ENCODE measurements at regions not wholly inside any gene's neighbourhood (a gene's known extent, or its start where the extent isn't known, plus 50 kb on each side); places are given as distances from the start of the nearest gene placed in this dataset.

DNA sequence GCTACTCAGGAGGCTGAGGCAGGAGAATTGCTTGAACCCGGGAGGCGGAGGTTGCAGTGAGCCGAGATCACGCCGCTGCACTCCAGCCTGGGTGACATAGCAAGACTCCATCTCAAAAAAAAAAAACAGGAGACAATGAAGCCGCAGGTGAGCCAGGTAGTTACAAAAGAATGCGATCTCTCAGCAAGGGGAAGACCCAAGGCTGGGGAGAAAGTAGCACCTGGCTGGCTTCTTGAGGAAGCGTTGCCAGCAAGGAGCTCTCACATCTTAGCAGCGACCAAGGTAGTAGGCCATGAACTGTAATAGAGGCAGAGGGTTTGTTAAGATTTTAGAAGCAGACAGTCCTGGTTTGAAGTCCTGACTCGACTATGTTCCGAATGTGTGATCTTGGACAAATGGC is 175.0 kb downstream of the AIPL1 start:
- Histone ChIP-seq H3K9me1 (ENCODE audit: insufficient read depth, low read length) (no peaks in the 10 kb centered on the region), H2AFZ (replicated peaks; ENCODE audit: low read length, poor library complexity) (no peak overlapping the region), H2BK15ac (ENCODE audit: low read depth, low read length) (no peak overlapping the region), H3K14ac (replicated peaks; ENCODE audit: low read depth, low read length) (no peak overlapping the region), H4K5ac (ENCODE audit: low read depth, low read length) (no peak overlapping the region), H3K4me2 (ENCODE audit: low read depth, low read length) (no peak overlapping the region), H4K20me1 (ENCODE audit: insufficient read depth, low read length) (no peaks in the 10 kb centered on the region), H2BK5ac (ENCODE audit: low read depth, low read length, poor library complexity, severe bottlenecking) (no peak overlapping the region), H3K4ac (ENCODE audit: low read depth, low read length) (no peak overlapping the region), H3K9ac (ENCODE audit: low read depth, low read length) (no peak overlapping the region), H2BK120ac (ENCODE audit: low read depth, low read length) (no peak overlapping the region), H3K36me3 (ENCODE audit: control insufficient read depth, insufficient read depth, low read length) (no peaks in the 10 kb centered on the region), H3K56ac (ENCODE audit: extremely low read depth, insufficient read depth, low read length) (no peak overlapping the region), H2BK20ac (ENCODE audit: low read depth, low read length) (no peak overlapping the region), H3K18ac (ENCODE audit: low read depth, low read length) (no peak overlapping the region), H2AK5ac (ENCODE audit: low read depth, low read length) (no peak overlapping the region), H3K9me3 (ENCODE audit: control insufficient read depth, insufficient read depth, low read length) (peaks cover 9% of the 10 kb centered on the region; the same call in 1 of the 2 replicates), H3K27ac (ENCODE audit: insufficient read depth, low read length) (no peak overlapping the region), H4K91ac (ENCODE audit: insufficient read depth, low read depth, low read length) (no peak overlapping the region), H3K27me3 (ENCODE audit: control insufficient read depth, insufficient read depth, low read length) (no peaks in the 10 kb centered on the region), H3K23ac (ENCODE audit: low read depth, low read length) (no peak overlapping the region), H2AK9ac (replicated peaks; ENCODE audit: low read depth, low read length, poor library complexity) (no peak overlapping the region), H3K4me1 (ENCODE audit: control insufficient read depth, insufficient read depth, low read length) (no peaks in the 10 kb centered on the region), H4K8ac (ENCODE audit: low read depth in 2 of 2, low read length in 2 of 2) (no peak overlapping the region), H3K79me1 (ENCODE audit: low read depth in 1 of 2, low read length in 2 of 2) (no peaks in the 10 kb centered on the region), H3K4me3 (ENCODE audit: insufficient read depth, low read depth, low read length) (no peak overlapping the region)
- intact Hi-C loops (cut with micrococcal nuclease) (no loop called here), dilution Hi-C loops (cut with HindIII; ENCODE audit: low sequenced_read_pairs, unreplicated experiment) (no loop called here), in situ Hi-C loops (cut with MboI; ENCODE audit: low sequenced_read_pairs) (no loop called here)
- ChIA-PET POLR2A (ENCODE audit: unreplicated experiment) (no interaction called here), CTCF (no interaction called here)
- ATAC-seq (ENCODE audit: low read depth) (no peak), DNase-seq (no peak)
- TF ChIP-seq CEBPB (IDR thresholded peaks at IDR 0.05; ENCODE audit: low read depth, low read length) (no peak), FOS (IDR thresholded peaks at IDR 0.05; ENCODE audit: low read depth, low read length) (no peak), SMC3 (IDR thresholded peaks at IDR 0.05; ENCODE audit: low read depth, low read length) (no peak), POLR2A (IDR thresholded peaks at IDR 0.05; ENCODE audit: low read depth, low read length) (no peak), RCOR1 (IDR thresholded peaks at IDR 0.05; ENCODE audit: insufficient replicate concordance, low read length) (no peak), RAD21 (IDR thresholded peaks at IDR 0.05; ENCODE audit: low read length) (no peak), CHD1 (IDR thresholded peaks at IDR 0.05; ENCODE audit: low read depth, low read length) (no peak), NFE2L2 (IDR thresholded peaks at IDR 0.05; ENCODE audit: low read depth, low read length) (no peak), RFX5 (IDR thresholded peaks at IDR 0.05; ENCODE audit: low read depth, low read length) (no peak), MXI1 (IDR thresholded peaks at IDR 0.05; ENCODE audit: borderline replicate concordance, low read depth, low read length) (no peak), MAFK (IDR thresholded peaks at IDR 0.05; ENCODE audit: low read depth, low read length) (no peak)
- TF ChIP-seq, protein P1, sequence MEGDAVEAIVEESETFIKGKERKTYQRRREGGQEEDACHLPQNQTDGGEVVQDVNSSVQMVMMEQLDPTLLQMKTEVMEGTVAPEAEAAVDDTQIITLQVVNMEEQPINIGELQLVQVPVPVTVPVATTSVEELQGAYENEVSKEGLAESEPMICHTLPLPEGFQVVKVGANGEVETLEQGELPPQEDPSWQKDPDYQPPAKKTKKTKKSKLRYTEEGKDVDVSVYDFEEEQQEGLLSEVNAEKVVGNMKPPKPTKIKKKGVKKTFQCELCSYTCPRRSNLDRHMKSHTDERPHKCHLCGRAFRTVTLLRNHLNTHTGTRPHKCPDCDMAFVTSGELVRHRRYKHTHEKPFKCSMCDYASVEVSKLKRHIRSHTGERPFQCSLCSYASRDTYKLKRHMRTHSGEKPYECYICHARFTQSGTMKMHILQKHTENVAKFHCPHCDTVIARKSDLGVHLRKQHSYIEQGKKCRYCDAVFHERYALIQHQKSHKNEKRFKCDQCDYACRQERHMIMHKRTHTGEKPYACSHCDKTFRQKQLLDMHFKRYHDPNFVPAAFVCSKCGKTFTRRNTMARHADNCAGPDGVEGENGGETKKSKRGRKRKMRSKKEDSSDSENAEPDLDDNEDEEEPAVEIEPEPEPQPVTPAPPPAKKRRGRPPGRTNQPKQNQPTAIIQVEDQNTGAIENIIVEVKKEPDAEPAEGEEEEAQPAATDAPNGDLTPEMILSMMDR (conservative IDR thresholded peaks at IDR 0.05; ENCODE audit: low read depth, low read length) = no peak
- 30% methylated on average over 2 of the region's 11 CpGs; no CpG with 5 or more reads in 1 of the 2 experiments for WGBS, 2 experiments (ENCODE audit: extremely low coverage in 2 of 2, insufficient read length in 1 of 2)
- no TSS peak for BruUV-seq (replicated peaks)

Data from IMR-90 (cell line).